H9 (cell line): ENCODE measurements at regions not wholly inside any gene's neighbourhood (a gene's known extent, or its start where the extent isn't known, plus 50 kb on each side); places are given as distances from the start of the nearest gene placed in this dataset.

Experiments
- DNase-seq: peaks from one replicate; pipeline ENCODE4 v3.0.0-alpha.2; 2017
- H2AFZ ChIP-seq: one replicate; pipeline ENCODE4 v1.6.1; 2013; ENCODE audit warnings: mild to moderate bottlenecking, low read length, control low read depth, moderate library complexity
- H2AK5ac ChIP-seq: 2 replicates; pipeline ENCODE4 v1.6.1; 2013; ENCODE audit warnings: low read length, control low read depth, mixed read lengths; ENCODE audit not compliant: insufficient read length
- H2BK120ac ChIP-seq: one replicate; pipeline ENCODE4 v1.6.1; 2013; ENCODE audit warnings: low read depth, mild to moderate bottlenecking, low read length, control low read depth, inconsistent platforms; ENCODE audit not compliant: poor library complexity, severe bottlenecking
- H2BK12ac ChIP-seq: 2 replicates; pipeline ENCODE4 v1.6.1; 2013; ENCODE audit warnings: low read length, control low read depth, mixed read lengths, low read depth; ENCODE audit not compliant: insufficient read length
- H2BK15ac ChIP-seq: 2 replicates; pipeline ENCODE4 v1.6.1; 2013; ENCODE audit warnings: low read depth, low read length, control low read depth
- H2BK20ac ChIP-seq: one replicate; pipeline ENCODE4 v1.6.1; 2013; ENCODE audit warnings: low read depth, mild to moderate bottlenecking, low read length, control low read depth, inconsistent platforms; ENCODE audit not compliant: poor library complexity, severe bottlenecking
- H2BK5ac ChIP-seq: 2 replicates; pipeline ENCODE4 v1.6.1; 2013; ENCODE audit warnings: low read length, control low read depth, mixed read lengths; ENCODE audit not compliant: insufficient read length
- H3K14ac ChIP-seq: 2 replicates; pipeline ENCODE4 v1.6.1; 2013; ENCODE audit warnings: low read length, control low read depth; ENCODE audit not compliant: insufficient read depth
- H3K18ac ChIP-seq: 2 replicates; pipeline ENCODE4 v1.6.1; 2013; ENCODE audit warnings: low read depth, mild to moderate bottlenecking, mixed read lengths, low read length, control low read depth; ENCODE audit not compliant: insufficient read length
- H3K23ac ChIP-seq: 2 replicates; pipeline ENCODE4 v1.6.1; 2013; ENCODE audit warnings: low read length, control low read depth, mixed read lengths, low read depth; ENCODE audit not compliant: insufficient read length
- H3K23me2 ChIP-seq: 2 replicates; pipeline ENCODE4 v1.6.1; 2013; ENCODE audit warnings: low read depth, mild to moderate bottlenecking, mixed read lengths, low read length, control low read depth; ENCODE audit not compliant: insufficient read length, poor library complexity, severe bottlenecking
- H3K27ac ChIP-seq: 2 replicates; pipeline ENCODE4 v1.5.1; 2013; ENCODE audit warnings: low read length, control low read depth, mixed read lengths, low read depth; ENCODE audit not compliant: insufficient read length
- H3K27me3 ChIP-seq: 2 replicates; pipeline ENCODE4 v1.6.1; 2013; ENCODE audit warnings: low read length, control low read depth, inconsistent platforms; ENCODE audit not compliant: insufficient read depth
- H3K4ac ChIP-seq: 2 replicates; pipeline ENCODE4 v1.6.1; 2013; ENCODE audit warnings: low read depth, mild to moderate bottlenecking, control low read depth, inconsistent platforms, low read length, moderate library complexity
- H3K4me1 ChIP-seq: 2 replicates; pipeline ENCODE4 v1.6.1; 2013; ENCODE audit warnings: low read length, control low read depth, inconsistent platforms; ENCODE audit not compliant: insufficient read depth
- H3K4me2 ChIP-seq: 2 replicates; pipeline ENCODE4 v1.6.1; 2013; ENCODE audit warnings: low read length, control low read depth, mixed read lengths; ENCODE audit not compliant: insufficient read length, insufficient read depth
- H3K56ac ChIP-seq: 2 replicates; pipeline ENCODE4 v1.6.1; 2013; ENCODE audit warnings: low read depth, mild to moderate bottlenecking, mixed read lengths, low read length, control low read depth; ENCODE audit not compliant: insufficient read length
- H3K79me1 ChIP-seq: 2 replicates; pipeline ENCODE4 v1.6.1; 2013; ENCODE audit warnings: low read depth, mild to moderate bottlenecking, moderate library complexity, low read length, control low read depth, inconsistent platforms; ENCODE audit not compliant: insufficient read depth, poor library complexity, severe bottlenecking
- H3K79me2 ChIP-seq: 2 replicates; pipeline ENCODE4 v1.6.1; 2013; ENCODE audit warnings: low read length, control low read depth, inconsistent platforms; ENCODE audit not compliant: insufficient read depth
- H3K9ac ChIP-seq: 2 replicates; pipeline ENCODE4 v1.6.1; 2013; ENCODE audit warnings: low read length, control low read depth, mixed read lengths; ENCODE audit not compliant: insufficient read length; ENCODE audit errors: extremely low read depth
- H3K9me3 ChIP-seq: one replicate; pipeline ENCODE4 v1.6.1; 2013; ENCODE audit warnings: low read depth, low read length, inconsistent platforms; ENCODE audit not compliant: control insufficient read depth
- H3T11ph ChIP-seq: one replicate; pipeline ENCODE4 v1.6.1; 2013; ENCODE audit warnings: mild to moderate bottlenecking, low read length, control low read depth, inconsistent platforms
- H4K20me1 ChIP-seq: one replicate; pipeline ENCODE4 v1.6.1; 2013; ENCODE audit not compliant: control insufficient read depth, insufficient read length, insufficient read depth
- H4K5ac ChIP-seq: 2 replicates; pipeline ENCODE4 v1.6.1; 2013; ENCODE audit warnings: low read depth, mild to moderate bottlenecking, mixed read lengths, low read length, control low read depth; ENCODE audit not compliant: insufficient read length
- H4K8ac ChIP-seq: replicated peaks from 2 replicates; pipeline ENCODE4 v1.6.1; 2013; ENCODE audit warnings: low read length, control low read depth, mixed read lengths, low read depth; ENCODE audit not compliant: insufficient read length
- H4K91ac ChIP-seq: 2 replicates; pipeline ENCODE4 v1.6.1; 2013; ENCODE audit warnings: low read depth, mild to moderate bottlenecking, moderate library complexity, mixed read lengths, low read length, control low read depth; ENCODE audit not compliant: insufficient read length
- H3K27ac Mint-ChIP-seq, 3 experiments: 2 replicates in 2 of 3; 3 replicates in 1 of 3; pipeline ENCODE4 v1.8.0; 2020 to 2021; ENCODE audit warnings: mixed read lengths in 3 of 3, mild to moderate bottlenecking in 1 of 3, moderate library complexity in 1 of 3
- H3K27me3 Mint-ChIP-seq: 2 replicates; pipeline ENCODE4 v1.8.0; 2021; ENCODE audit warnings: low read depth, mild to moderate bottlenecking, moderate library complexity, mixed read lengths
- H3K36me3 Mint-ChIP-seq, 3 experiments: 2 replicates in 2 of 3; 3 replicates in 1 of 3; pipeline ENCODE4 v1.8.0; 2020 to 2021; ENCODE audit warnings: low read depth in 3 of 3, mixed read lengths in 3 of 3; ENCODE audit not compliant: insufficient read depth in 1 of 3
- H3K4me1 Mint-ChIP-seq, 2 experiments: 2 replicates each; pipeline ENCODE4 v1.8.0; 2020; ENCODE audit warnings: mixed read lengths in 2 of 2
- H3K4me3 Mint-ChIP-seq, 2 experiments: 2 replicates in 1 of 2; 3 replicates in 1 of 2; pipeline ENCODE4 v1.8.0; 2020 to 2021; ENCODE audit warnings: mild to moderate bottlenecking in 2 of 2, mixed read lengths in 2 of 2, moderate library complexity in 1 of 2
- H3K9me3 Mint-ChIP-seq, 2 experiments: 2 replicates in 1 of 2; 3 replicates in 1 of 2; pipeline ENCODE4 v1.8.0; 2020; ENCODE audit warnings: mild to moderate bottlenecking in 2 of 2, mixed read lengths in 2 of 2, moderate library complexity in 1 of 2
- WGBS: extraction: QIAGEN DNeasy Blood & Tissue Kit; methylation state at CpG from one replicate; pipeline ENCODE4 v1.1.7; 2013; ENCODE audit warnings: missing lambda C conversion rate, low lambda C conversion rate, mixed read lengths; ENCODE audit not compliant: insufficient read length; ENCODE audit errors: extremely low coverage; 5-methylcytosine and 5-hydroxymethylcytosine counted together
- TF ChIP-seq, protein P1 (sequence below): fragments of 200-600 bp; sonication (generic); conservative IDR thresholded peaks from 3 replicates; pipeline ENCODE4 v1.8.0; 2021; ENCODE audit warnings: antibody characterized with exemption, mild to moderate bottlenecking

DNA sequence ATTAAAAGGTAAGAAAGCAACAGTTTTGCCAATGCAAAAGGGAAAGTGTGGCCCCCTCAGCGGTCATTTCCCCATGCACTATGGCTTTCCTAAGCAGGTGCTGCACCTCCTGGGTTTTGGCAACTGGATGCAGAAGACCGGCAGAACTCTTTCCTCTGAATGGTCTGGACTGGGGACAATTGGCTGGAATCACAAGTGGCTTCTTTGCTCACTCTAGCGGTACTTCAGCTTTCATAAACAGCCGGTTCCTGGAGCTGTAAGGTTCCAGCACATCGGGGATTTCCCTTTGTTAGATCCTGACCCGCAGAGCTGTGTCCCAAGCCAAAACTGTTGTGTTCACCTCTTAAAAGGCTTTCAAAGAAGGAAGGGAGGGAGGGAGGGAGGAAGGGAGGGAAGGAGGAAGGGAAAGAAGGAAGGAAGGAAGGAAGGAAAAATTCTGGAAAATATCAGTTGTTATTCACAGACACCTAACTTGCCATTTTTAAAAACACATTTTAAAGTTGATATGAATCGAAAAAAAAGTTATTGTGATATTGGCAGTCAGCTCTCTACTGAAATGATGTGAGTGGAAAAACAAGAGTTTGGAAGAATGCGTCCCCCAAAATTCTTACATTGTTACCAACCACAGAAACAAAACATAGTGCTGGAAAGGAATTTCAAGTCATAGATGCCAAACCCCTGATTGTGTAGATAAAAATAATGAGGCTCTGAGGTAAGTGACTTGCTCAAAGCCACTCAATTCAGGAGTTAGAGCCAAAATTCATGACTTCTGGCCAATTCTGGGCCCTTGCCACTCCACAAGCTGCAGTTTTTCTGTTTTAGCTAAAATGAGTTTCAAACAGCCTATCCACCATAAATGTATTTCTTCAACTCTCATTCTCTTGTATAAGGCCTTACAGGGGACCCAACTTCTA, 220.6 kb upstream of the HMGA2 start:
- no peaks in the 10 kb centered on the region; the same call in 1 of the 2 replicates for H3K79me2 ChIP-seq
- no peaks in the 10 kb centered on the region for H3K27me3 Mint-ChIP-seq

More for the DNA sequence above, 220.6 kb upstream of the HMGA2 start:
- no peaks in the 10 kb centered on the region for H3K27me3 ChIP-seq
- no peak overlapping the region for H2BK120ac ChIP-seq
- H3K4me2 ChIP-seq: no peak overlapping the region
- H4K20me1 ChIP-seq: no peaks in the 10 kb centered on the region
- H4K8ac ChIP-seq: no peak overlapping the region
- WGBS: no CpG with 5 or more reads among the region's 8 CpGs
- no peak overlapping the region for H4K91ac ChIP-seq
- no peak overlapping the region for H2BK5ac ChIP-seq
- no peak overlapping the region for H3K18ac ChIP-seq
- H2AFZ ChIP-seq: no peak overlapping the region
- TF ChIP-seq, protein P1, sequence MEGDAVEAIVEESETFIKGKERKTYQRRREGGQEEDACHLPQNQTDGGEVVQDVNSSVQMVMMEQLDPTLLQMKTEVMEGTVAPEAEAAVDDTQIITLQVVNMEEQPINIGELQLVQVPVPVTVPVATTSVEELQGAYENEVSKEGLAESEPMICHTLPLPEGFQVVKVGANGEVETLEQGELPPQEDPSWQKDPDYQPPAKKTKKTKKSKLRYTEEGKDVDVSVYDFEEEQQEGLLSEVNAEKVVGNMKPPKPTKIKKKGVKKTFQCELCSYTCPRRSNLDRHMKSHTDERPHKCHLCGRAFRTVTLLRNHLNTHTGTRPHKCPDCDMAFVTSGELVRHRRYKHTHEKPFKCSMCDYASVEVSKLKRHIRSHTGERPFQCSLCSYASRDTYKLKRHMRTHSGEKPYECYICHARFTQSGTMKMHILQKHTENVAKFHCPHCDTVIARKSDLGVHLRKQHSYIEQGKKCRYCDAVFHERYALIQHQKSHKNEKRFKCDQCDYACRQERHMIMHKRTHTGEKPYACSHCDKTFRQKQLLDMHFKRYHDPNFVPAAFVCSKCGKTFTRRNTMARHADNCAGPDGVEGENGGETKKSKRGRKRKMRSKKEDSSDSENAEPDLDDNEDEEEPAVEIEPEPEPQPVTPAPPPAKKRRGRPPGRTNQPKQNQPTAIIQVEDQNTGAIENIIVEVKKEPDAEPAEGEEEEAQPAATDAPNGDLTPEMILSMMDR: no peak
- no peak overlapping the region for H2AK5ac ChIP-seq
- peaks cover 11 to 16% of the 10 kb centered on the region in 2 experiments for H3K4me1 Mint-ChIP-seq
- no peak overlapping the region for H2BK15ac ChIP-seq
- no peak overlapping the region for H2BK20ac ChIP-seq
- no peak overlapping the region for H2BK12ac ChIP-seq
- H3K9me3 Mint-ChIP-seq: no peaks in the 10 kb centered on the region
- DNase-seq: no peak
- H3K23ac ChIP-seq: no peak overlapping the region
- H3T11ph ChIP-seq: no peak overlapping the region
- no peak overlapping the region for H4K5ac ChIP-seq
- H3K4me1 ChIP-seq: peaks cover 3% of the 10 kb centered on the region; the same call in 1 of the 2 replicates
- no peak overlapping the region for H3K4me3 Mint-ChIP-seq
- no peak overlapping the region for H3K56ac ChIP-seq
- H3K27ac Mint-ChIP-seq: no peak overlapping the region
- no peak overlapping the region for H3K14ac ChIP-seq
- no peaks in the 10 kb centered on the region for H3K23me2 ChIP-seq
- H3K9ac ChIP-seq: no peak overlapping the region
- no peak overlapping the region for H3K4ac ChIP-seq
- H3K79me1 ChIP-seq: no peaks in the 10 kb centered on the region
- no peak overlapping the region for H3K27ac ChIP-seq
- H3K36me3 Mint-ChIP-seq: no peaks in the 10 kb centered on the region; a peak in 1 of 7 replicates
- H3K9me3 ChIP-seq: no peaks in the 10 kb centered on the region
